Fibroblast of lung (primary cell): ENCODE measurements at regions not wholly inside any gene's neighbourhood (a gene's known extent, or its start where the extent isn't known, plus 50 kb on each side); places are given as distances from the start of the nearest gene placed in this dataset.

Source experiments
- CTCF ChIP-seq, 2 donors: IDR thresholded peaks in 1 of 2; conservative IDR thresholded peaks in 1 of 2; 1 replicate in 1 of 2; 2 replicates in 1 of 2; pipeline ENCODE4 v1.5.1; 2011 to 2012; ENCODE audit warnings: low read length in 2 of 2, control low read depth in 1 of 2, inconsistent platforms in 1 of 2, low read depth in 1 of 2, mild to moderate bottlenecking in 1 of 2
- EZH2 ChIP-seq: IDR thresholded peaks from 2 replicates; pipeline ENCODE4 v1.5.1; 2012; ENCODE audit warnings: low read length, control low read depth, mild to moderate bottlenecking; ENCODE audit errors: missing control alignments

GRCh38 chr4:60721685-60722084, 478.4 kb upstream of the ADGRL3 start:
- TF ChIP-seq CTCF (conservative IDR thresholded peaks at IDR 0.05 in 1 of 2, IDR thresholded peaks at IDR 0.05 in 1 of 2; ENCODE audit: low read depth in 1 of 2, low read length in 2 of 2) (no peak), EZH2 (no peak)
